ENCODE measurements at regions not wholly inside any gene's neighbourhood (a gene's known extent, or its start where the extent isn't known, plus 50 kb on each side); places are given as distances from the start of the nearest gene placed in this dataset.

- TF ChIP-seq POLR2AphosphoS5 (IDR thresholded peaks at IDR 0.05; ENCODE audit: low read depth, low read length) (no peak), POLR2A (IDR thresholded peaks at IDR 0.05; ENCODE audit: low read depth, low read length) (no peak), TAF1 (IDR thresholded peaks at IDR 0.05; ENCODE audit: borderline replicate concordance, low read depth, low read length) (no peak)
These were observed 414.0 kb downstream of the GATA3 start for GRCh38 chr10:8468477-8468876.
